Suprapubic skin (tissue), 4 donors: ENCODE measurements at regions not wholly inside any gene's neighbourhood (a gene's known extent, or its start where the extent isn't known, plus 50 kb on each side); places are given as distances from the start of the nearest gene placed in this dataset.

ENCODE experiments used
- EP300 ChIP-seq: sonication (generic); formaldehyde crosslinking; IDR thresholded peaks from one replicate; pipeline ENCODE4 v1.6.1; 2017; ENCODE audit warnings: antibody characterized with exemption
- POLR2A ChIP-seq, 2 donors: fragments of 450-650 bp; IDR thresholded peaks; one replicate each; pipeline ENCODE4 v1.6.1; 2017; ENCODE audit warnings: antibody characterized with exemption in 2 of 2, mild to moderate bottlenecking in 2 of 2, moderate library complexity in 2 of 2
- POLR2AphosphoS5 ChIP-seq, 3 donors: sonication (generic); formaldehyde crosslinking; IDR thresholded peaks; one replicate each; pipeline ENCODE4 v1.6.1; 2017; ENCODE audit warnings: antibody characterized with exemption in 3 of 3
- TF ChIP-seq, protein P1 (sequence below), 2 donors: fragments of 200-600 bp in 1 of 2; fragments of 450-650 bp in 1 of 2; sonication (generic) in 1 of 2; IDR thresholded peaks; one replicate each; pipeline ENCODE4 v1.5.1; 2016 to 2019; ENCODE audit warnings: antibody characterized with exemption in 2 of 2, mild to moderate bottlenecking in 1 of 2, moderate library complexity in 1 of 2

- TF ChIP-seq, protein P1, sequence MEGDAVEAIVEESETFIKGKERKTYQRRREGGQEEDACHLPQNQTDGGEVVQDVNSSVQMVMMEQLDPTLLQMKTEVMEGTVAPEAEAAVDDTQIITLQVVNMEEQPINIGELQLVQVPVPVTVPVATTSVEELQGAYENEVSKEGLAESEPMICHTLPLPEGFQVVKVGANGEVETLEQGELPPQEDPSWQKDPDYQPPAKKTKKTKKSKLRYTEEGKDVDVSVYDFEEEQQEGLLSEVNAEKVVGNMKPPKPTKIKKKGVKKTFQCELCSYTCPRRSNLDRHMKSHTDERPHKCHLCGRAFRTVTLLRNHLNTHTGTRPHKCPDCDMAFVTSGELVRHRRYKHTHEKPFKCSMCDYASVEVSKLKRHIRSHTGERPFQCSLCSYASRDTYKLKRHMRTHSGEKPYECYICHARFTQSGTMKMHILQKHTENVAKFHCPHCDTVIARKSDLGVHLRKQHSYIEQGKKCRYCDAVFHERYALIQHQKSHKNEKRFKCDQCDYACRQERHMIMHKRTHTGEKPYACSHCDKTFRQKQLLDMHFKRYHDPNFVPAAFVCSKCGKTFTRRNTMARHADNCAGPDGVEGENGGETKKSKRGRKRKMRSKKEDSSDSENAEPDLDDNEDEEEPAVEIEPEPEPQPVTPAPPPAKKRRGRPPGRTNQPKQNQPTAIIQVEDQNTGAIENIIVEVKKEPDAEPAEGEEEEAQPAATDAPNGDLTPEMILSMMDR (IDR thresholded peaks at IDR 0.05), result no peak
- TF ChIP-seq EP300, result no peak
- no peak for TF ChIP-seq POLR2A (IDR thresholded peaks at IDR 0.05)
- TF ChIP-seq POLR2AphosphoS5 (IDR thresholded peaks at IDR 0.05), result no peak
Measured at GRCh38 chr9:79246170-79246569, 325.6 kb upstream of the TLE4 start.
